ENCODE measurements at regions not wholly inside any gene's neighbourhood (a gene's known extent, or its start where the extent isn't known, plus 50 kb on each side); places are given as distances from the start of the nearest gene placed in this dataset.

DNA sequence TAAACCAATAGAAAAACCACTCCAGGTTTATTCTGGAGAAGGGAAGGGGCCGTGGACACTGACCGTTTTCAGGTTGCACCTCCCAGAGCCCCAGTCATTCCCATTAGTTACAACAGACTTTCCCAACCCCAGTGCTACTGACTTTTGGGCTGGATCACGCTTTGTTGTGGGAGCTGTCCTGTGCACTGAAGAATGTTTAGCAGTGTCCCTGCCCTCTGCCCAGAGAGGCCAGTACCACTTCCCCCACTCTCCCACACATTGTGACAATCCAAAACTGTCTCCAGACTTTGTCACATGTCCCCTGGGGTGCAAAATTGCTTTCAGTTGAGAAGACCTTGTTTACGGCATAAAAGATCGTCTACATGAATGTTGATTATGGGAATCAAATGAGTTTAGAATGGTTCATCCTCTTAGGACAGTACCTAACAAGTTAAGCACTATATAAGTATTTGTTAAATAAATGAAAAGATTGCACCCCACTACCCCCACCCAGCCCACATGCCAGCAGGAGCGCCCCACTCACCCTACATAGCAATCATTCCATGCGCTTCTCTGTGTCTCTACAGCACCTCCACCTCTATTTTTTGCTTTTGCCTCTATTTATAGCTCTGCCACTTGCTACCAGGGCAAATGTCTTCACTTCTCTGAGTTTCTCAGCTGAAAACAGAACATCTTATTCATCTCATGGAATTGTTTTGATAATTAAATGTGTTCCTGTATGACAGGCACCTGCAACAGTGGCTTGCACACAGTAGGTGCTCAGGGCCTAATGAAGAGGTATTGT is 104.9 kb downstream of the AXIN2 start:
- TF ChIP-seq, protein P1, sequence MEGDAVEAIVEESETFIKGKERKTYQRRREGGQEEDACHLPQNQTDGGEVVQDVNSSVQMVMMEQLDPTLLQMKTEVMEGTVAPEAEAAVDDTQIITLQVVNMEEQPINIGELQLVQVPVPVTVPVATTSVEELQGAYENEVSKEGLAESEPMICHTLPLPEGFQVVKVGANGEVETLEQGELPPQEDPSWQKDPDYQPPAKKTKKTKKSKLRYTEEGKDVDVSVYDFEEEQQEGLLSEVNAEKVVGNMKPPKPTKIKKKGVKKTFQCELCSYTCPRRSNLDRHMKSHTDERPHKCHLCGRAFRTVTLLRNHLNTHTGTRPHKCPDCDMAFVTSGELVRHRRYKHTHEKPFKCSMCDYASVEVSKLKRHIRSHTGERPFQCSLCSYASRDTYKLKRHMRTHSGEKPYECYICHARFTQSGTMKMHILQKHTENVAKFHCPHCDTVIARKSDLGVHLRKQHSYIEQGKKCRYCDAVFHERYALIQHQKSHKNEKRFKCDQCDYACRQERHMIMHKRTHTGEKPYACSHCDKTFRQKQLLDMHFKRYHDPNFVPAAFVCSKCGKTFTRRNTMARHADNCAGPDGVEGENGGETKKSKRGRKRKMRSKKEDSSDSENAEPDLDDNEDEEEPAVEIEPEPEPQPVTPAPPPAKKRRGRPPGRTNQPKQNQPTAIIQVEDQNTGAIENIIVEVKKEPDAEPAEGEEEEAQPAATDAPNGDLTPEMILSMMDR (IDR thresholded peaks at IDR 0.05) = no peak
- no peak for DNase-seq (ENCODE audit: low spot score)
- no peak overlapping the region for H3K4me3 ChIP-seq
- H3K27ac ChIP-seq = no peak overlapping the region

GRCh38 chr17:65455972-65456343 is 105.5 kb downstream of the AXIN2 start:
- DNase-seq (ENCODE audit: low spot score) = no peak
- TF ChIP-seq, protein P1 (IDR thresholded peaks at IDR 0.05) = no peak
- no peak overlapping the region for H3K27ac ChIP-seq
- no peak overlapping the region for H3K4me3 ChIP-seq

- H3K27ac ChIP-seq = no peak overlapping the region
- TF ChIP-seq, protein P1 (IDR thresholded peaks at IDR 0.05) = no peak
- H3K4me3 ChIP-seq = no peak overlapping the region
- DNase-seq (ENCODE audit: low spot score) = no peak
Measured at GRCh38 chr17:65455154-65455971, 106.1 kb downstream of the AXIN2 start.

DNA sequence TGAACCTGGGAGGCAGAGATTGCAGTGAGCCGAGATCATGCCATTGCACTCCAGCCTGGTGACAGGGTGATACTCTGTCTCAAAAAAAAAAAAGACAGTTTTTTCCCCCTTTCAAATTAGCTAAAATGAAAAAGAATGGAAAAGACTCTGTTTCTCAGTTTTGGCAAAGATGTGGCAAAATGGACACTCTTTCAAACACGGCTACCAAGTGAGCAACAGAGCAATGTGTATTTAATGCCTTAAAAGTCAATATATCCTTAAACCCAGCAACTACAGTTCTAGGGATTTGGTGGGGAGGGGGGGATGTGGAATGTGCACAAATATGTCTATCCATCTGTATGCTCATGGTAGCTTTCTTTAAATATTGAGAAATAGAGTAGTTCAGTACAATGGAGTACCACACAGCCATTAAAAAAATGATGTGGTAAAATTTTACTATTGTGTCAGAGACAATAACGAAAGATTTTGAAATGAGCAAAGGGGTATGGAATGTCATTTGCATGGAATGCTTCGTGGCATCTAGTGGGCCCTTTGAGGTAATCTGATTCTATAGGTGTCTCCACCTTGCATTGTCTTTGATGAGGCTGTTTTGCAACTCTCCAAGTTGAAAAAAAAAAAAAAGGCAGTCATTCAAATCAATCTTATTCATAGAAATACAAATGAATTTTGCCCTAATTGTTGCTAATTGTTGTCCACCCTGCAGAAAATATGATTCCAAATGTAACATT is 108.1 kb downstream of the AXIN2 start:
- Histone ChIP-seq H3K4me3 (no peak overlapping the region), H3K27ac (no peak overlapping the region)
- no peak for DNase-seq (ENCODE audit: low spot score)
- TF ChIP-seq, protein P1 (IDR thresholded peaks at IDR 0.05) = no peak

- no peak for DNase-seq (ENCODE audit: low spot score)
- TF ChIP-seq, protein P1 (IDR thresholded peaks at IDR 0.05) = no peak
- Histone ChIP-seq H3K4me3 (no peak overlapping the region), H3K27ac (no peak overlapping the region)
Measured at GRCh38 chr17:65449495-65449894, 112.0 kb downstream of the AXIN2 start.

GRCh38 chr17:65447823-65448222 is 113.6 kb downstream of the AXIN2 start:
- H3K4me3 ChIP-seq = no peak overlapping the region
- TF ChIP-seq, protein P1 (IDR thresholded peaks at IDR 0.05) = no peak
- no peak overlapping the region for H3K27ac ChIP-seq
- no peak for DNase-seq (ENCODE audit: low spot score)
